ENCODE measurements at regions not wholly inside any gene's neighbourhood (a gene's known extent, or its start where the extent isn't known, plus 50 kb on each side); places are given as distances from the start of the nearest gene placed in this dataset.
A peak's percentile ranks its signal among the peaks of the same experiment; 100 is the strongest.
"Not testable (repeated sequence)": the region's sequence is repeated elsewhere in the genome, so short reads cannot be mapped to it uniquely, and the experiment has no call there.

DNA sequence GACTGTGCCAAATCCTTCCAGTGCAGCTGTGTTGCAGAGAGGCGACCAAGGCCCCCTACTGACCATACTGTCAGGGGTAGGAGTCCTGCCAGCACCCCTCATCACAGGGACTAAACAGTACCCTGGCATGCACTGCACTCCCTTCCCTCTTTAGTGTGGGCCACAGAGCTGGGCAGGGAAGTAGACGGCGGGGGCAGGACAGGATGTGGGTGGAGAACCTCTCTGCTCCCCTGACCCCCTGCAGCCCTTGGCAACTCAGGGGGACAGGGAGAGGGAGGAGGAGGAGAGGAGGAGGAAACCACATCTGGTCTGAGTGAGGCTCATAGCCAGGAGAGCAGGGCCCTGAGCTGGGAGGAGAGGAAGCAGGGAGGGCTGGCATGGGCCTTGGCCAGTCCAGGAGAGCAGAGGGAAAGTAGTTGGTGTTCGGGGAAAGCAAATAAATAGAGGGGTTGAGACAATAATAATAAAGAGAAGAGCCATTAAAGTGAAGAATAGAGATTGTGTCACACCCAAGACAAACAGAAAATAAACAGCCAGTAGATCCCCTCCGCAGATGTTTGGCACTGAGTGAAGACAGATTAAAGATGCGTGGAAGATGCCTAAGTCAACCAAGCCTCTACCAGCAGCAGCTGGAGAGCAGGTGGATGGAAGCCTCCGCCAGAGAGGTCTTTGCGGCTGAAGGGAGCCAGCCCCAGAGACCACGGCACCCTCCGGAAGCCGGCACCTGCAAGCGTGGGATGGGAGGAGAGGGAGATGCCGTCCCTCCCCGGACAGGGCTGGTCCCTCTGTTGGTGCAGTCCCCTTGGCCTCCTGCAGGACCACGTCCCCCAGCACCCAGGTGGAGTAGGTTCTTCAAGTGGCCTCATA, 61.5 kb downstream of the RPUSD4 start:
- TF ChIP-seq, protein P1, sequence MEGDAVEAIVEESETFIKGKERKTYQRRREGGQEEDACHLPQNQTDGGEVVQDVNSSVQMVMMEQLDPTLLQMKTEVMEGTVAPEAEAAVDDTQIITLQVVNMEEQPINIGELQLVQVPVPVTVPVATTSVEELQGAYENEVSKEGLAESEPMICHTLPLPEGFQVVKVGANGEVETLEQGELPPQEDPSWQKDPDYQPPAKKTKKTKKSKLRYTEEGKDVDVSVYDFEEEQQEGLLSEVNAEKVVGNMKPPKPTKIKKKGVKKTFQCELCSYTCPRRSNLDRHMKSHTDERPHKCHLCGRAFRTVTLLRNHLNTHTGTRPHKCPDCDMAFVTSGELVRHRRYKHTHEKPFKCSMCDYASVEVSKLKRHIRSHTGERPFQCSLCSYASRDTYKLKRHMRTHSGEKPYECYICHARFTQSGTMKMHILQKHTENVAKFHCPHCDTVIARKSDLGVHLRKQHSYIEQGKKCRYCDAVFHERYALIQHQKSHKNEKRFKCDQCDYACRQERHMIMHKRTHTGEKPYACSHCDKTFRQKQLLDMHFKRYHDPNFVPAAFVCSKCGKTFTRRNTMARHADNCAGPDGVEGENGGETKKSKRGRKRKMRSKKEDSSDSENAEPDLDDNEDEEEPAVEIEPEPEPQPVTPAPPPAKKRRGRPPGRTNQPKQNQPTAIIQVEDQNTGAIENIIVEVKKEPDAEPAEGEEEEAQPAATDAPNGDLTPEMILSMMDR (IDR thresholded peaks at IDR 0.05; ENCODE audit: low read depth, low read length): no peak
- no peak overlapping the region for H3K4me3 ChIP-seq (replicated peaks in 1 of 2; ENCODE audit: low read depth in 2 of 2, low read length in 2 of 2)

DNA sequence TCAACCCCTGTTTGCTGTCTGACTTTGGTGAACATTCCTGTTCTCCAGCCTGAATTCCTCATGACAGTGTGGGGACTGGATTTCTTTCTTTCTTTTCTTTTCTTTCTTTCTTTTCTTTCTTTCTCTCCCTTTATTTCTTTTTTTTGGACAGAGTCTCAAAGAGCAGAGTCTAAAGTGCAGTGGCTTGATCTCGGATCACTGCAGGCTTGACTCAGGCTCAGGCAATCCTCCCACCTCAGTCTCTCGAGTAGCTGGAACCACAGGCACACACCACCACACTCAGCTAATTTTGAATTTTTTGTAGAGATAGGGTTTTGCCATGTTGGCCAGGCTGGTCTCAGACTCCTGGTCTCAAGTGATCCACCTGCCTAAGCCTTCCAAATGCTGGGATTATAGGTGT, 63.1 kb downstream of the RPUSD4 start:
- TF ChIP-seq, protein P1 (IDR thresholded peaks at IDR 0.05; ENCODE audit: low read depth, low read length): no peak
- H3K4me3 ChIP-seq (replicated peaks in 1 of 2; ENCODE audit: low read depth in 2 of 2, low read length in 2 of 2): no peak overlapping the region
- no peak for DNase-seq (ENCODE audit: low read depth in 2 of 2)

More for the DNA sequence above, 61.5 kb downstream of the RPUSD4 start:
- peak in 1 of 2 donors; percentile 76 for DNase-seq (ENCODE audit: low read depth in 2 of 2)

DNA sequence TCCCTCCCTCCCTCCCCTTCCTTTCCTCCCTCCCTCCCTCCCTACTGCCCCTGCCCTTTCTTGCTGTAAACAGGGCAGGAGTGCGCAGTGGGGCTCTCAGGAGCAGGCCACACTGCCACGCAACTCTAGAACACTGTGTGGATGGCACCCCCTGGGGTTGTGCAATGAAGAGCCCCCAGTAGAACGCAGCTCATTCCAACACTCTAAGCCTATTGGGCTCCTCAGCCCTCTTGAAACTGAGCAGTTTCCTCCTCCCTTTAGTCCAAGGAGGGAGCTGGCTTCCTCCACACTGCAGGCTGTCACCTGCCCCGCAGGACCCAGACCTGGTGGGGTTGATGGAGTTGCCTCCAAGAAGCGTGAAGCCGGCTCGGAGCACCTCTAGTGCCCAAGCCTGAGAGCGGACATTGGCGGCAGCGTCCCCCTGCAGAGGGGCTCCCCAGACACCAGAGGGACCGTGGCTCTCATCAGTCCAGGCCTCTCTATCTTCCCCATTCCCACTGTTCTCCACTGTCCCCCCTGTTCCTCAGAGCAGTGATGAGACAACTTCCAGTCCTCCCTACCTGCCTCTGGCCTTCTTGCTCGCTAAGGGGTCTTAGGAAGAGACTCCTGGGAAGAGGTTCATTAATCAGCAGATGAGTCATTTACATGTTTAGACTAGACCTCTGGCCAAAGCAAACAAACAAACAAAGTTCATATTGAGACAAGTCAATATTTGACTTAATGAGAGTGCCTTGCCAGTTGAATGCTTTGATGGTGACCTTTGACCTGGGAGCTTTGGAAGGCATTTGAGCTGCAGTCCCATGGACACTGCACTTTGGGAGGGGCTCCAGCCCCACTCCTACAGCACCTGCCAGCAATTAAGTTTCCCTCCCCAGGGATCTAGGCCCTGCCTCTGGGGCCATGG, 64.0 kb downstream of the RPUSD4 start:
- DNase-seq (ENCODE audit: low read depth in 2 of 2): no peak
- no peak overlapping the region for H3K4me3 ChIP-seq (replicated peaks in 1 of 2; ENCODE audit: low read depth in 2 of 2, low read length in 2 of 2)

DNA sequence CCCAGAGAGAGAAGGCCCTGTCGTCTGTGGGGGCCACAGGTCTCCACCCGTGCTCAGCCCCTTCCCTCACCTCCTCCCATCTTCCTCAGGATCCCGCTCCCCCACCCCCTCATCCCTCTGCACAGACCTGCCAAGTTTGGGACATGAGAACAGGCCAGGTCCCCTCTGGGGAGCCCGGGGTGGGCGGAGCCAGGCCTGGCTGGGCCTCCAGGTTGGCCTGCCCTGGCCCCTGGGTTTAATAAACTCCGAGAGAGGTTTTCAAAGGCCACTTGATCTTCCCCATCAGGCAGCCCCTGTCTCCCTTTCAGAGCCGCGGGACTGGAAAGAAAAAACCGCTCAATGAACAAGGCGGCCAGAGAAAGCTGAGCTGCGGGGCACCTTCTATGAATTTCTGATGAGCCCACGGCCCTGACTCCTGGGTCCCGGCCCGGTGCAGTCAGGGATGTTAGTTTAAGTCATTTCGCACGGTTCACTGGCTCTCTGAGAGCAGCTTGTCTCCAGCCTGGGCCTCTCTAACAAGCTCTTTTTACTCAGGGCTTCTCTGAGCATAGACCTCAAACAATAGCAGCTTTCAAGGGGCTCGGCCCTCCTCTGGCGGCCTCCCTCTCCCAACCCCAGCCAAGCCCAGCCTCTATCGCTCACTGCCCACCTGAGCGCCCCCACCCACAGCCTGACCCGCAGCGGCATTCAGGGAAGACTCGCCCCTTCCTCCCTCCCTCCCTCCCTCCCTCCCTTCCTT, 64.8 kb downstream of the RPUSD4 start:
- no peak for DNase-seq (ENCODE audit: low read depth in 2 of 2)
- TF ChIP-seq, protein P1 (IDR thresholded peaks at IDR 0.05; ENCODE audit: low read depth, low read length): no peak
- no peak overlapping the region for H3K4me3 ChIP-seq (replicated peaks in 1 of 2; ENCODE audit: low read depth in 2 of 2, low read length in 2 of 2)

More for the DNA sequence above, 64.0 kb downstream of the RPUSD4 start:
- TF ChIP-seq, protein P1 (IDR thresholded peaks at IDR 0.05; ENCODE audit: low read depth, low read length): no peak

DNA sequence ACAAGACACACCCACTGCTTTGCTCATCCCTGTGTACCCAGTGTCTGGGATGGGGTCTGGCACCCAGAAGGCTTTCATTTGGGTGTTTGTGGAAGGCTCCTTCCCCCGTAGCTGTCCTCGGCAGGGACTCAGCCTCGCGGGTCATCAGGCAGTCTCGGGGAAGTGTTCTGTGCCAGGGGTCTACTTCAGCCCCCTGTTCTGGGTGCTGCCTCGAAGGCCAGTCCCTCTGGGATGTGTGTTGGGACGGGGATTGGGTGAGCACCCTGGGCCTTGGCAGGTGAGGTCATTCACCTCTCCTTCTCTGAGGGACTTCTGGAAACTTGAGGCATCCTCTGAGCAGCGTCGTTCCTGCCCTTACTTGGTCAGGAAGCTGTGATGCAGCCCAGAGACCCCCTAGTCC, 65.5 kb downstream of the RPUSD4 start:
- TF ChIP-seq, protein P1 (IDR thresholded peaks at IDR 0.05; ENCODE audit: low read depth, low read length): no peak

DNA sequence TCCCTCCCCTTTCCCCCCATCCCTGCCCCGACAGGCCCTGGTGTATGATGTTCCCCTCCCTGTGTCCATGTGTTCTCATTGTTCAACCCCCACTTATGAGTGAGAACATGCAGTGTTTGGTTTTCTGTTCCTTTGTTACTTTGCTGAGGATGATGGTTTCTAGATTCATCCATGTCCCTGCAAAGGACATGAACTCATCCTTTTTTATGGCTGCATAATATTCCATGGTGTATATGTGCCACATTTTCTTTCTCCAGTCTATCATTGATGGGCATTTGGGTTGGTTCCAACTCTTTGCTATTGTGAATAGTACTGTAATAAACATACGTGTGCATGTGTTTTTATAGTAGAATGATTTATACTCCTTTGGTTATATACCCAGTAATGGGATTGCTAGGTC, 68.0 kb downstream of the RPUSD4 start:
- H3K4me3 ChIP-seq (replicated peaks in 1 of 2; ENCODE audit: low read depth in 2 of 2, low read length in 2 of 2); DNase-seq (ENCODE audit: low read depth in 2 of 2): not testable (repeated sequence)

More for the DNA sequence above, 65.5 kb downstream of the RPUSD4 start:
- no peak overlapping the region for H3K4me3 ChIP-seq (replicated peaks in 1 of 2; ENCODE audit: low read depth in 2 of 2, low read length in 2 of 2)
- DNase-seq (ENCODE audit: low read depth in 2 of 2): no peak

Data from cardiac fibroblast (primary cell).